ENCODE measurements at regions not wholly inside any gene's neighbourhood (a gene's known extent, or its start where the extent isn't known, plus 50 kb on each side); places are given as distances from the start of the nearest gene placed in this dataset.

GRCh38 chrX:73337366-73337765 is 109.5 kb upstream of the CDX4 start:
- in situ Hi-C loops (cut with MboI) = no loop called here
- Histone ChIP-seq H3K79me2 (ENCODE audit: insufficient read depth) (no peaks in the 10 kb centered on the region), H3K4me1 (ENCODE audit: insufficient read depth) (no peaks in the 10 kb centered on the region), H3K36me3 (ENCODE audit: low read depth) (no peaks in the 10 kb centered on the region), H3K27ac (no peak overlapping the region), H3K4me2 (ENCODE audit: unreplicated experiment) (no peak overlapping the region), H2AFZ (no peak overlapping the region), H3F3A (ENCODE audit: insufficient read depth) (no peaks in the 10 kb centered on the region), H4K20me1 (ENCODE audit: insufficient read depth) (no peaks in the 10 kb centered on the region), H3K9ac (no peak overlapping the region), H3K9me3 (ENCODE audit: low read depth) (no peaks in the 10 kb centered on the region), H3K27me3 (replicated peaks; ENCODE audit: insufficient read depth) (no peaks in the 10 kb centered on the region), H3K9me2 (ENCODE audit: insufficient read depth) (no peaks in the 10 kb centered on the region), H3K4me3 (no peak overlapping the region)
- DNase-seq = no peak
- no peak for TF ChIP-seq EZH2 (IDR thresholded peaks at IDR 0.05; ENCODE audit: insufficient read depth, poor library complexity, severe bottlenecking)
- no peak for TF ChIP-seq EZH2phosphoT487 (IDR thresholded peaks at IDR 0.05; ENCODE audit: insufficient read depth, low read depth)
- 13 to 16% methylated on average over 3 of the region's 3 CpGs for WGBS, 2 experiments (ENCODE audit: low coverage in 1 of 2, low lambda C conversion rate in 2 of 2, missing lambda C conversion rate in 2 of 2)

DNA sequence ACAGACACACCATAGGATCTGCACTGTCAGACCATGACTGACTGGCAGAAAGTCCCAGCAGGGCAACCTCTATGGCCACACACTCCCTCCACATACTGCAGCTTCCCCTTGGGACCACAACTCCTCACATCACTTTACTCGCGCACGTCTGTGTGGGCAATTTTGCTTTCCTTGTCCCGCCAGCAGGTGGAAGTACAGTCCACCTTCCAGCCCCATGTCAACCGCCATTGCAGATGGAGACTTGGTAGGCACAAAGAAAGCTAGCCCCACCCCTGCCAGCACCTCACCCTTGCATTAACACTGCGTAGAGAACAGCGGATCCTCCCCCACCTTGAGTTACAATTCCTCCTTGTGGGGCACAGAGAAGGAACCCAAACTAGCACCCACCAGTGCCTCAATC is 74.4 kb upstream of the NAP1L2 start:
- Histone ChIP-seq H3K4me2 (ENCODE audit: unreplicated experiment) (no peak overlapping the region), H3K9ac (no peak overlapping the region), H3K4me1 (ENCODE audit: insufficient read depth) (no peaks in the 10 kb centered on the region), H3K79me2 (ENCODE audit: insufficient read depth) (no peaks in the 10 kb centered on the region), H3K27ac (no peak overlapping the region), H3K36me3 (ENCODE audit: low read depth) (no peaks in the 10 kb centered on the region), H3K9me2 (ENCODE audit: insufficient read depth) (no peaks in the 10 kb centered on the region), H3F3A (ENCODE audit: insufficient read depth) (no peaks in the 10 kb centered on the region), H3K4me3 (no peak overlapping the region), H3K9me3 (ENCODE audit: low read depth) (no peaks in the 10 kb centered on the region), H4K20me1 (ENCODE audit: insufficient read depth) (no peaks in the 10 kb centered on the region), H3K27me3 (replicated peaks; ENCODE audit: insufficient read depth) (no peaks in the 10 kb centered on the region), H2AFZ (no peak overlapping the region)
- no peak for TF ChIP-seq EZH2 (IDR thresholded peaks at IDR 0.05; ENCODE audit: insufficient read depth, poor library complexity, severe bottlenecking)
- TF ChIP-seq EZH2phosphoT487 (IDR thresholded peaks at IDR 0.05; ENCODE audit: insufficient read depth, low read depth) = no peak
- 23 to 35% methylated on average over 6 to 7 of the region's 7 CpGs for whole genome bisulfite sequencing, 2 experiments (ENCODE audit: low coverage in 1 of 2, low lambda C conversion rate in 2 of 2, missing lambda C conversion rate in 2 of 2)
- in situ Hi-C loops (cut with MboI) = no loop called here
- peak; percentile 0 for DNase-seq

DNA sequence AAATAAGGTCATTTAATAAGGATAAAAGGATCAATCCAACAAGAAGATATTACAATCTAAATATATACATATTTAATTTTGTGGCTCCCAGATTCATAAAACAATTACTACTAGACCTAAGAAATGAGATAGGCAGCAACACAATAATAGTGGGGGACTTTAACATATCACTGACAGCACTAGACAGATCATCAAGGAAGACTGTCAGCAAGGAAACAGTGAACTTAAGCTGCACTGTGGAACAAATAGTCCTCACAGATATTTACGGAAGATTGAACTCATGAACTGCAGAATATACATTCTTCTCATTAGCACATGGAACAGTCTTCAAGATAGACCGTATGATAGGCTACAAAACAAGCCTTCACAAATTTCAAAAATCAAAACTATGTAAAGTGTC is 56.1 kb upstream of the NAP1L2 start:
- Histone ChIP-seq H3K27ac (no peak overlapping the region), H3K27me3 (replicated peaks; ENCODE audit: insufficient read depth) (no peaks in the 10 kb centered on the region), H3K9me3 (ENCODE audit: low read depth) (no peaks in the 10 kb centered on the region), H3K9ac (no peak overlapping the region), H2AFZ (no peak overlapping the region), H3F3A (ENCODE audit: insufficient read depth) (no peaks in the 10 kb centered on the region), H3K4me3 (no peak overlapping the region), H3K79me2 (ENCODE audit: insufficient read depth) (no peaks in the 10 kb centered on the region), H4K20me1 (ENCODE audit: insufficient read depth) (no peaks in the 10 kb centered on the region), H3K4me1 (ENCODE audit: insufficient read depth) (no peaks in the 10 kb centered on the region), H3K36me3 (ENCODE audit: low read depth) (no peaks in the 10 kb centered on the region), H3K9me2 (ENCODE audit: insufficient read depth) (no peaks in the 10 kb centered on the region), H3K4me2 (ENCODE audit: unreplicated experiment) (no peak overlapping the region)
- in situ Hi-C loops (cut with MboI) = no loop called here
- WGBS, 2 experiments (ENCODE audit: low coverage in 1 of 2, low lambda C conversion rate in 2 of 2, missing lambda C conversion rate in 2 of 2) = 18 to 28% methylated on average over 2 of the region's 2 CpGs
- no peak for DNase-seq
- TF ChIP-seq EZH2 (IDR thresholded peaks at IDR 0.05; ENCODE audit: insufficient read depth, poor library complexity, severe bottlenecking) = no peak
- TF ChIP-seq EZH2phosphoT487 (IDR thresholded peaks at IDR 0.05; ENCODE audit: insufficient read depth, low read depth) = no peak

- Histone ChIP-seq H3K4me3 (no peak overlapping the region), H3K9me3 (ENCODE audit: low read depth) (no peaks in the 10 kb centered on the region), H3K4me2 (ENCODE audit: unreplicated experiment) (no peak overlapping the region), H3K9me2 (ENCODE audit: insufficient read depth) (no peaks in the 10 kb centered on the region), H3K27me3 (replicated peaks; ENCODE audit: insufficient read depth) (no peaks in the 10 kb centered on the region), H3F3A (ENCODE audit: insufficient read depth) (no peaks in the 10 kb centered on the region), H3K79me2 (ENCODE audit: insufficient read depth) (no peaks in the 10 kb centered on the region), H2AFZ (no peak overlapping the region), H3K4me1 (ENCODE audit: insufficient read depth) (no peaks in the 10 kb centered on the region), H4K20me1 (ENCODE audit: insufficient read depth) (no peaks in the 10 kb centered on the region), H3K36me3 (ENCODE audit: low read depth) (no peaks in the 10 kb centered on the region), H3K27ac (no peak overlapping the region), H3K9ac (no peak overlapping the region)
- no peak for DNase-seq
- in situ Hi-C loops (cut with MboI) = no loop called here
- no peak for TF ChIP-seq EZH2phosphoT487 (IDR thresholded peaks at IDR 0.05; ENCODE audit: insufficient read depth, low read depth)
- no peak for TF ChIP-seq EZH2 (IDR thresholded peaks at IDR 0.05; ENCODE audit: insufficient read depth, poor library complexity, severe bottlenecking)
- 11 to 13% methylated on average over 1 of the region's 1 CpG for WGBS, 2 experiments (ENCODE audit: low coverage in 1 of 2, low lambda C conversion rate in 2 of 2, missing lambda C conversion rate in 2 of 2)
Measured at GRCh38 chrX:73268463-73268862, 53.8 kb upstream of the NAP1L2 start.

DNA sequence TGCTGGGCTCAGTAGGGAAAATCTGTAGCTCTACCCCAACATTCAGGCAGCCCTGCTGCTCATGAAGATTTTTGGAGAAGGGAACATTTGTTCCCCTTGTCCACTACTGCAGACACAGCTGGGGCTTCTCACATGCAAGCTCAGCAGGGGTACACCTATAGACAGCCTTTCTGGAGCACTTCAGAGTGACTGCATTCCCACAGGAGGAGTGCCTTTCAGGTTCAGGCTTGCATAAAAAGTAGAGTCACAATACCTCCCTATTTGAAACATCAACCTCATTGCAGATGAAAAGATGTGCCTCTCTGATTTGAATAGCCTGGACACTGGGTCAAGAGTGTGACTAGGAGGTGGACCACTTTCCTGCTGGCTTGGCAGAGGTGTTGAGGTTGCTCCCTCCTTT is 53.3 kb upstream of the NAP1L2 start:
- Histone ChIP-seq H3K9ac (no peak overlapping the region), H3F3A (ENCODE audit: insufficient read depth) (no peaks in the 10 kb centered on the region), H3K9me3 (ENCODE audit: low read depth) (no peaks in the 10 kb centered on the region), H4K20me1 (ENCODE audit: insufficient read depth) (no peaks in the 10 kb centered on the region), H3K36me3 (ENCODE audit: low read depth) (no peaks in the 10 kb centered on the region), H3K79me2 (ENCODE audit: insufficient read depth) (no peaks in the 10 kb centered on the region), H3K27ac (no peak overlapping the region), H3K4me2 (ENCODE audit: unreplicated experiment) (no peak overlapping the region), H3K9me2 (ENCODE audit: insufficient read depth) (no peaks in the 10 kb centered on the region), H3K4me3 (no peak overlapping the region), H2AFZ (no peak overlapping the region), H3K4me1 (ENCODE audit: insufficient read depth) (no peaks in the 10 kb centered on the region), H3K27me3 (replicated peaks; ENCODE audit: insufficient read depth) (no peaks in the 10 kb centered on the region)
- in situ Hi-C loops (cut with MboI) = no loop called here
- DNase-seq = no peak
- TF ChIP-seq EZH2 (IDR thresholded peaks at IDR 0.05; ENCODE audit: insufficient read depth, poor library complexity, severe bottlenecking) = no peak
- no peak for TF ChIP-seq EZH2phosphoT487 (IDR thresholded peaks at IDR 0.05; ENCODE audit: insufficient read depth, low read depth)

Measured in GM23248 (cell line).